GM12892 (cell line): ENCODE measurements at regions not wholly inside any gene's neighbourhood (a gene's known extent, or its start where the extent isn't known, plus 50 kb on each side); places are given as distances from the start of the nearest gene placed in this dataset.

Experiments
- POLR2A ChIP-seq: IDR thresholded peaks from 2 replicates; pipeline ENCODE4 v1.6.1; 2011; ENCODE audit warnings: low read depth, low read length, control low read depth
- POLR2AphosphoS5 ChIP-seq: IDR thresholded peaks from 2 replicates; pipeline ENCODE4 v1.6.1; 2011; ENCODE audit warnings: low read depth, low read length, control low read depth

DNA sequence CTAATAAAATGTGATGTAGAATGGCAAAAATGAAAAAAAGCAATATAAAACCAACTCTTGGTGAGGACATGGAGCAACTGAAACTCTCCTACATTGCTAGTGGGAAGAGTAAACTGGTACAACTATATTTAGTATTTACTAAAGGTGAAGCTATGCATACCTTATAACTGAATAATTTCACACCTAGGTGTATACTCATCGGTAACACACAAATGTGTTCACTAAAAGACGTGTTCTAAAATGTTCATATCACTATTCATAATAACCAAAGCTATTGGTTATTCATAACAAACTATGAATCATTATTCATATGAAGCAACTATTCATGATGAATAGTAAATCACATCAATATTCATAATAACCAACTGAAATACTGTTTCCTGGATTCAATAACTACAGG, 1030.3 kb downstream of the ROBO2 start:
- TF ChIP-seq POLR2AphosphoS5 (no peak), POLR2A (no peak)
